Naive B cell (primary cell): ENCODE measurements at regions not wholly inside any gene's neighbourhood (a gene's known extent, or its start where the extent isn't known, plus 50 kb on each side); places are given as distances from the start of the nearest gene placed in this dataset.
A peak's percentile ranks its signal among the peaks of the same experiment; 100 is the strongest.

Experiments used
- ATAC-seq, 2 donors: fragments of 150-1000 bp; cut with Tn5 transposase; 2 replicates each; pipeline ENCODE4 v1.10.0; 2021; ENCODE audit warnings: low read depth in 2 of 2, mild to moderate bottlenecking in 2 of 2, moderate library complexity in 2 of 2
- DNase-seq: peaks from one replicate; pipeline ENCODE4 v3.0.0; 2022
- H3K27ac Mint-ChIP-seq, 6 donors: one replicate each; pipeline ENCODE4 v1.8.0; 2020 to 2022; ENCODE audit warnings: mild to moderate bottlenecking in 6 of 6, mixed read lengths in 6 of 6, moderate library complexity in 5 of 6, inconsistent platforms in 2 of 6
- H3K27me3 Mint-ChIP-seq, 3 donors: one replicate each; pipeline ENCODE4 v1.8.0; 2021 to 2022; ENCODE audit warnings: mixed read lengths in 3 of 3, mild to moderate bottlenecking in 1 of 3
- H3K36me3 Mint-ChIP-seq, 2 donors: one replicate each; pipeline ENCODE4 v1.8.0; 2020 to 2022; ENCODE audit warnings: mixed read lengths in 2 of 2, inconsistent platforms in 1 of 2, mild to moderate bottlenecking in 1 of 2
- H3K4me1 Mint-ChIP-seq, 3 donors: one replicate each; pipeline ENCODE4 v1.8.0; 2020 to 2022; ENCODE audit warnings: mixed read lengths in 3 of 3, inconsistent platforms in 1 of 3, mild to moderate bottlenecking in 1 of 3, moderate library complexity in 1 of 3
- H3K4me3 Mint-ChIP-seq, 8 donors: one replicate each; pipeline ENCODE4 v1.8.0; 2020 to 2022; ENCODE audit warnings: mild to moderate bottlenecking in 8 of 8, mixed read lengths in 8 of 8, moderate library complexity in 8 of 8, inconsistent platforms in 2 of 8
- H3K9me3 Mint-ChIP-seq, 7 donors: one replicate each; pipeline ENCODE4 v1.8.0; 2020 to 2022; ENCODE audit warnings: mixed read lengths in 7 of 7, mild to moderate bottlenecking in 5 of 7, inconsistent platforms in 2 of 7, moderate library complexity in 1 of 7

GRCh38 chr12:69073035-69073434 is 140.1 kb upstream of the CPM start:
- Mint-ChIP-seq H3K4me3 (no peak overlapping the region), H3K36me3 (no peaks in the 10 kb centered on the region), H3K27ac (no peak overlapping the region), H3K4me1 (peaks cover 0 to 5% (median 4%) of the 10 kb centered on the region in 3 donors), H3K9me3 (peaks cover 0 to 3% (median 0%) of the 10 kb centered on the region in 7 donors), H3K27me3 (peaks cover 4 to 23% (median 11%) of the 10 kb centered on the region in 3 donors)
- DNase-seq (no peak), ATAC-seq (no peak)

- H3K4me3 Mint-ChIP-seq = no peak overlapping the region
- H3K9me3 Mint-ChIP-seq = peaks cover 0 to 3% (median 0%) of the 10 kb centered on the region in 7 donors
Observed at GRCh38 chr12:69074556-69075349, 141.8 kb upstream of the CPM start.

GRCh38 chr12:69083689-69084088 is 150.7 kb upstream of the CPM start:
- ATAC-seq (no peak), DNase-seq (no peak)
- Mint-ChIP-seq H3K27me3 (peaks cover 0 to 8% (median 6%) of the 10 kb centered on the region in 3 donors), H3K27ac (no peak overlapping the region), H3K4me3 (no peak overlapping the region), H3K9me3 (no peaks in the 10 kb centered on the region), H3K36me3 (no peaks in the 10 kb centered on the region), H3K4me1 (no peaks in the 10 kb centered on the region)

More at GRCh38 chr12:69074556-69075349, 141.8 kb upstream of the CPM start:
- no peaks in the 10 kb centered on the region for H3K36me3 Mint-ChIP-seq
- H3K4me1 Mint-ChIP-seq = peaks cover 0 to 5% (median 4%) of the 10 kb centered on the region in 3 donors
- DNase-seq (no peak), ATAC-seq (no peak)
- peaks cover 4 to 23% (median 11%) of the 10 kb centered on the region in 3 donors for H3K27me3 Mint-ChIP-seq
- no peak overlapping the region for H3K27ac Mint-ChIP-seq

- no peaks in the 10 kb centered on the region for H3K36me3 Mint-ChIP-seq
- H3K4me3 Mint-ChIP-seq = no peak overlapping the region
- no peaks in the 10 kb centered on the region for H3K4me1 Mint-ChIP-seq
- H3K27ac Mint-ChIP-seq = peak overlapping the region in 2 of 6 donors; percentile 42 to 78
- no peak for DNase-seq
- ATAC-seq = no peak
- peaks cover 0 to 5% (median 0%) of the 10 kb centered on the region in 7 donors for H3K9me3 Mint-ChIP-seq
- H3K27me3 Mint-ChIP-seq = peaks cover 0 to 13% (median 6%) of the 10 kb centered on the region in 3 donors
Observed at GRCh38 chr12:69084816-69085378, 151.9 kb upstream of the CPM start.

GRCh38 chr12:69085852-69086251 is 152.9 kb upstream of the CPM start:
- H3K4me1 Mint-ChIP-seq = no peaks in the 10 kb centered on the region
- no peak overlapping the region for H3K4me3 Mint-ChIP-seq
- ATAC-seq (no peak), DNase-seq (no peak)
- peaks cover 6 to 15% (median 6%) of the 10 kb centered on the region in 3 donors for H3K27me3 Mint-ChIP-seq
- H3K27ac Mint-ChIP-seq = no peak overlapping the region
- peaks cover 0 to 5% (median 0%) of the 10 kb centered on the region in 7 donors for H3K9me3 Mint-ChIP-seq
- no peaks in the 10 kb centered on the region for H3K36me3 Mint-ChIP-seq

- Mint-ChIP-seq H3K4me1 (no peaks in the 10 kb centered on the region), H3K4me3 (no peak overlapping the region)
Observed at GRCh38 chr12:69087986-69088385, 151.4 kb upstream of the CPSF6 start.

GRCh38 chr12:69090722-69091121 is 148.6 kb upstream of the CPSF6 start:
- Mint-ChIP-seq H3K27ac (peak overlapping the region in 1 of 6 donors; percentile 4), H3K27me3 (peaks cover 13 to 23% (median 18%) of the 10 kb centered on the region in 3 donors), H3K36me3 (no peaks in the 10 kb centered on the region), H3K4me3 (no peak overlapping the region), H3K4me1 (no peaks in the 10 kb centered on the region), H3K9me3 (peaks cover 0 to 5% (median 0%) of the 10 kb centered on the region in 7 donors)
- ATAC-seq (no peak), DNase-seq (no peak)

More at GRCh38 chr12:69087986-69088385, 151.4 kb upstream of the CPSF6 start:
- ATAC-seq (no peak), DNase-seq (no peak)
- Mint-ChIP-seq H3K27ac (no peak overlapping the region), H3K36me3 (no peaks in the 10 kb centered on the region), H3K27me3 (peaks cover 8 to 16% (median 8%) of the 10 kb centered on the region in 3 donors), H3K9me3 (peaks cover 0 to 5% (median 0%) of the 10 kb centered on the region in 7 donors)

GRCh38 chr12:69091442-69092017 is 147.8 kb upstream of the CPSF6 start:
- Mint-ChIP-seq H3K4me3 (no peak overlapping the region), H3K9me3 (peaks cover 0 to 5% (median 0%) of the 10 kb centered on the region in 7 donors), H3K4me1 (no peaks in the 10 kb centered on the region), H3K36me3 (no peaks in the 10 kb centered on the region), H3K27ac (no peak overlapping the region), H3K27me3 (peaks cover 13 to 23% (median 18%) of the 10 kb centered on the region in 3 donors)
- DNase-seq (no peak), ATAC-seq (no peak)

- no peak for DNase-seq
- Mint-ChIP-seq H3K9me3 (peaks cover 0 to 5% (median 0%) of the 10 kb centered on the region in 7 donors), H3K4me1 (no peaks in the 10 kb centered on the region), H3K27ac (no peak overlapping the region), H3K27me3 (peaks cover 9 to 18% (median 18%) of the 10 kb centered on the region in 3 donors), H3K4me3 (no peak overlapping the region), H3K36me3 (no peaks in the 10 kb centered on the region)
- ATAC-seq = no peak
Observed at GRCh38 chr12:69092137-69092536, 147.2 kb upstream of the CPSF6 start.

GRCh38 chr12:69094606-69095216 is 144.7 kb upstream of the CPSF6 start:
- H3K4me1 Mint-ChIP-seq = no peaks in the 10 kb centered on the region
- no peak overlapping the region for H3K27ac Mint-ChIP-seq
- no peak overlapping the region for H3K4me3 Mint-ChIP-seq
- ATAC-seq (no peak), DNase-seq (no peak)
- H3K36me3 Mint-ChIP-seq = no peaks in the 10 kb centered on the region
- H3K9me3 Mint-ChIP-seq = peaks cover 0 to under 1% (median 0%) of the 10 kb centered on the region in 7 donors
- H3K27me3 Mint-ChIP-seq = peaks cover 15 to 25% (median 22%) of the 10 kb centered on the region in 3 donors

- no peaks in the 10 kb centered on the region for H3K4me1 Mint-ChIP-seq
- no peak overlapping the region for H3K27ac Mint-ChIP-seq
- no peaks in the 10 kb centered on the region for H3K9me3 Mint-ChIP-seq
- no peak for DNase-seq
- H3K27me3 Mint-ChIP-seq = peaks cover 18 to 21% (median 21%) of the 10 kb centered on the region in 3 donors
- no peak for ATAC-seq
- H3K36me3 Mint-ChIP-seq = no peaks in the 10 kb centered on the region
- H3K4me3 Mint-ChIP-seq = no peak overlapping the region
Observed at GRCh38 chr12:69095765-69096477, 143.4 kb upstream of the CPSF6 start.

GRCh38 chr12:69096669-69097335 is 142.6 kb upstream of the CPSF6 start:
- Mint-ChIP-seq H3K27me3 (peaks cover 21 to 25% (median 21%) of the 10 kb centered on the region in 3 donors), H3K4me3 (no peak overlapping the region), H3K4me1 (no peaks in the 10 kb centered on the region), H3K36me3 (no peaks in the 10 kb centered on the region), H3K27ac (no peak overlapping the region), H3K9me3 (no peaks in the 10 kb centered on the region)
- no peak for DNase-seq
- ATAC-seq = no peak
